Liver (tissue), 8 donors: ENCODE measurements at regions not wholly inside any gene's neighbourhood (a gene's known extent, or its start where the extent isn't known, plus 50 kb on each side); places are given as distances from the start of the nearest gene placed in this dataset.

Experiments used
- DNase-seq: peaks from one replicate; pipeline ENCODE4 v3.0.0-alpha.2; 2017; ENCODE audit warnings: low spot score
- H3K27ac ChIP-seq, 2 donors: one replicate each; pipeline ENCODE4 v1.7.0; 2013; ENCODE audit warnings: inconsistent platforms in 2 of 2, low read length in 2 of 2, control low read depth in 1 of 2, low read depth in 1 of 2, mild to moderate bottlenecking in 1 of 2
- H3K27me3 ChIP-seq, 4 donors: one replicate each; pipeline versions ENCODE4 v1.6.1 to v1.7.0; 2013; ENCODE audit warnings: low read length in 3 of 4, inconsistent platforms in 1 of 4, mild to moderate bottlenecking in 1 of 4, moderate library complexity in 1 of 4; ENCODE audit not compliant: control insufficient read depth in 4 of 4, insufficient read depth in 4 of 4
- H3K36me3 ChIP-seq, 4 donors: one replicate each; pipeline versions ENCODE4 v1.6.1 to v1.7.0; 2013; ENCODE audit warnings: low read length in 3 of 4, mild to moderate bottlenecking in 3 of 4, low read depth in 1 of 4, moderate library complexity in 1 of 4; ENCODE audit not compliant: control insufficient read depth in 4 of 4, insufficient read depth in 3 of 4
- H3K4me1 ChIP-seq, 4 donors: one replicate each; pipeline versions ENCODE4 v1.6.1 to v1.7.0; 2013; ENCODE audit warnings: low read length in 3 of 4, mild to moderate bottlenecking in 3 of 4, moderate library complexity in 1 of 4; ENCODE audit not compliant: control insufficient read depth in 4 of 4, insufficient read depth in 4 of 4
- H3K4me3 ChIP-seq, 3 donors: one replicate each; pipeline versions ENCODE4 v1.6.1 to v1.7.0; 2013; ENCODE audit warnings: low read length in 3 of 3, control low read depth in 1 of 3, low read depth in 1 of 3, mild to moderate bottlenecking in 1 of 3
- H3K9ac ChIP-seq, 2 donors: one replicate each; pipeline ENCODE4 v1.7.0; 2013; ENCODE audit warnings: low read length in 2 of 2, mild to moderate bottlenecking in 2 of 2, moderate library complexity in 2 of 2, control low read depth in 1 of 2, low read depth in 1 of 2
- H3K9me3 ChIP-seq, 4 donors: one replicate each; pipeline versions ENCODE4 v1.6.1 to v1.7.0; 2013; ENCODE audit warnings: low read length in 3 of 4; ENCODE audit not compliant: control insufficient read depth in 4 of 4
- ATF3 ChIP-seq: IDR thresholded peaks from 2 replicates; pipeline ENCODE4 v1.6.1; 2016; ENCODE audit warnings: antibody characterized with exemption
- CTCF ChIP-seq: fragments of 150-350 bp; IDR thresholded peaks from 2 replicates; pipeline ENCODE4 v1.5.1; 2017; ENCODE audit warnings: improper control_type of control experiment, low read depth, low read length; ENCODE audit not compliant: missing input control
- EGR1 ChIP-seq, 2 donors: IDR thresholded peaks; 2 replicates each; pipeline ENCODE4 v1.6.1; 2016 to 2018; ENCODE audit warnings: antibody characterized with exemption in 2 of 2, low read depth in 2 of 2
- FOXA1 ChIP-seq: IDR thresholded peaks from 2 replicates; pipeline ENCODE4 v1.6.1; 2016; ENCODE audit warnings: antibody characterized with exemption
- FOXA2 ChIP-seq: IDR thresholded peaks from 2 replicates; pipeline ENCODE4 v1.6.1; 2016; ENCODE audit warnings: antibody characterized with exemption
- GABPA ChIP-seq, 2 donors: IDR thresholded peaks in 1 of 2; conservative IDR thresholded peaks in 1 of 2; 2 replicates each; pipeline ENCODE4 v1.6.1; 2016; ENCODE audit warnings: antibody characterized with exemption in 2 of 2, mild to moderate bottlenecking in 1 of 2, moderate library complexity in 1 of 2
- HNF4G ChIP-seq: IDR thresholded peaks from 2 replicates; pipeline ENCODE4 v1.6.1; 2016; ENCODE audit warnings: antibody characterized with exemption
- NR2F2 ChIP-seq: IDR thresholded peaks from 2 replicates; pipeline ENCODE4 v1.6.1; 2016; ENCODE audit warnings: antibody characterized with exemption
- RAD21 ChIP-seq, 2 donors: IDR thresholded peaks; 2 replicates each; pipeline ENCODE4 v1.6.1; 2016; ENCODE audit warnings: antibody characterized with exemption in 2 of 2, mild to moderate bottlenecking in 2 of 2
- REST ChIP-seq: IDR thresholded peaks from 2 replicates; pipeline ENCODE4 v1.6.1; 2016; ENCODE audit warnings: antibody characterized with exemption, mild to moderate bottlenecking
- RXRA ChIP-seq, 2 donors: IDR thresholded peaks; 2 replicates each; pipeline ENCODE4 v1.6.1; 2017 to 2018; ENCODE audit warnings: antibody characterized with exemption in 2 of 2, mild to moderate bottlenecking in 1 of 2
- SP1 ChIP-seq: IDR thresholded peaks from 2 replicates; pipeline ENCODE4 v1.6.1; 2018; ENCODE audit warnings: antibody characterized with exemption, mild to moderate bottlenecking
- YY1 ChIP-seq: IDR thresholded peaks from 2 replicates; pipeline ENCODE4 v1.6.1; 2016; ENCODE audit warnings: antibody characterized with exemption, mild to moderate bottlenecking
- ZBTB33 ChIP-seq: IDR thresholded peaks from 2 replicates; pipeline ENCODE4 v1.6.1; 2016; ENCODE audit warnings: antibody characterized with exemption
- WGBS: extraction: QIAGEN DNeasy Blood & Tissue Kit; methylation state at CpG from one replicate; pipeline ENCODE4 v1.1.7; 2013; 5-methylcytosine and 5-hydroxymethylcytosine counted together
- donor health status: healthy.
- donor health status: healthy.
- donor health status: healthy.
- donor health status: healthy.
- donor health status: healthy.

GRCh38 chr1:194052514-194053338 lies 866.3 kb upstream of the B3GALT2 start:
- Histone ChIP-seq H3K27me3 (no peaks in the 10 kb centered on the region), H3K9me3 (no peaks in the 10 kb centered on the region), H3K9ac (no peak overlapping the region), H3K36me3 (no peaks in the 10 kb centered on the region), H3K4me3 (no peak overlapping the region), H3K4me1 (peaks cover 3 to 10% (median 6%) of the 10 kb centered on the region in 4 donors), H3K27ac (no peak overlapping the region)
- DNase-seq, result no peak
- no peak for TF ChIP-seq GABPA (IDR thresholded peaks at IDR 0.05 in 1 of 2, conservative IDR thresholded peaks at IDR 0.05 in 1 of 2)
- TF ChIP-seq SP1, result no peak
- no peak for TF ChIP-seq RXRA (IDR thresholded peaks at IDR 0.05)
- TF ChIP-seq EGR1 (IDR thresholded peaks at IDR 0.05; ENCODE audit: low read depth in 2 of 2), result no peak
- TF ChIP-seq RAD21 (IDR thresholded peaks at IDR 0.05), result no peak
- no peak for TF ChIP-seq ZBTB33
- no peak for TF ChIP-seq NR2F2
- TF ChIP-seq REST, result no peak
- TF ChIP-seq ATF3, result no peak
- no peak for TF ChIP-seq CTCF
- no peak for TF ChIP-seq HNF4G
- no peak for TF ChIP-seq FOXA2
- TF ChIP-seq YY1, result no peak
- no peak for TF ChIP-seq FOXA1
- 95% methylated on average over 2 of the region's 2 CpGs for WGBS

- no peak for DNase-seq
- Histone ChIP-seq H3K27ac (no peak overlapping the region), H3K4me1 (no peaks in the 10 kb centered on the region), H3K9ac (no peak overlapping the region), H3K36me3 (no peaks in the 10 kb centered on the region), H3K9me3 (no peaks in the 10 kb centered on the region), H3K4me3 (no peak overlapping the region), H3K27me3 (no peaks in the 10 kb centered on the region)
- 64% methylated on average over 3 of the region's 3 CpGs for WGBS
- no peak for TF ChIP-seq FOXA2
- TF ChIP-seq RAD21 (IDR thresholded peaks at IDR 0.05), result no peak
- TF ChIP-seq GABPA (IDR thresholded peaks at IDR 0.05 in 1 of 2, conservative IDR thresholded peaks at IDR 0.05 in 1 of 2), result no peak
- no peak for TF ChIP-seq RXRA (IDR thresholded peaks at IDR 0.05)
- TF ChIP-seq ZBTB33, result no peak
- TF ChIP-seq EGR1 (IDR thresholded peaks at IDR 0.05; ENCODE audit: low read depth in 2 of 2), result no peak
- no peak for TF ChIP-seq REST
- no peak for TF ChIP-seq NR2F2
Measured at GRCh38 chr1:194047921-194048320, 861.5 kb upstream of the B3GALT2 start.
